K562 (cell line): ENCODE measurements at regions not wholly inside any gene's neighbourhood (a gene's known extent, or its start where the extent isn't known, plus 50 kb on each side); places are given as distances from the start of the nearest gene placed in this dataset.

Source experiments
- CAMTA2 ChIP-seq: fragments of 250-450 bp; sonication (Bioruptor Pico); conservative IDR thresholded peaks from 2 replicates; pipeline ENCODE4 v1.5.1; 2022
- CTCF ChIP-seq, 3 experiments: IDR thresholded peaks in 2 of 3; conservative IDR thresholded peaks in 1 of 3; 2 replicates each; pipeline ENCODE4 v1.5.1; 2011 to 2012; ENCODE audit warnings: low read length in 3 of 3, mild to moderate bottlenecking in 3 of 3, control low read depth in 2 of 3, improper control_type of control experiment in 1 of 3, inconsistent platforms in 1 of 3, low read depth in 1 of 3, mixed read lengths in 1 of 3, moderate library complexity in 1 of 3; ENCODE audit not compliant: insufficient read depth in 2 of 3
- ELF4 ChIP-seq: fragments of 450-650 bp; formaldehyde crosslinking; IDR thresholded peaks from 2 replicates; pipeline ENCODE4 v1.4.0; 2022; ENCODE audit warnings: missing genetic modification characterization
- EZH2 ChIP-seq: IDR thresholded peaks from 2 replicates; pipeline ENCODE4 v1.6.1; 2012; ENCODE audit warnings: low read depth, mild to moderate bottlenecking, inconsistent platforms, low read length, borderline replicate concordance
- MAFK ChIP-seq: IDR thresholded peaks from 2 replicates; pipeline ENCODE4 v1.6.1; 2011; ENCODE audit warnings: low read length, improper control_type of control experiment
- MCM2 ChIP-seq: fragments of 450-650 bp; IDR thresholded peaks from 2 replicates; pipeline ENCODE4 v1.6.1; 2017; ENCODE audit warnings: low read depth, mild to moderate bottlenecking
- PREB ChIP-seq: sonication (generic); formaldehyde crosslinking; IDR thresholded peaks from 2 replicates; pipeline ENCODE4 v1.8.1; 2023; ENCODE audit warnings: mild to moderate bottlenecking, missing genetic modification reagents
- RBM39 ChIP-seq: fragments of 200-400 bp; formaldehyde crosslinking; optimal IDR thresholded peaks from 2 replicates; pipeline ENCODE3; 2018; ENCODE audit warnings: low read depth, low read length
- SP1 ChIP-seq: sonication (generic); formaldehyde crosslinking; IDR thresholded peaks from 2 replicates; pipeline ENCODE4 v1.8.1; 2022; ENCODE audit warnings: mild to moderate bottlenecking, missing genetic modification reagents
- SREBF1 ChIP-seq: fragments of 150-350 bp; IDR thresholded peaks from 2 replicates; pipeline ENCODE4 v1.6.1; 2014; ENCODE audit warnings: antibody characterized with exemption, low read depth, low read length, borderline replicate concordance
- YY1 ChIP-seq, 3 experiments: IDR thresholded peaks; 2 replicates each; pipeline ENCODE4 v1.6.1; 2011; ENCODE audit warnings: low read length in 2 of 3, mild to moderate bottlenecking in 2 of 3, moderate library complexity in 2 of 3, borderline replicate concordance in 1 of 3, control low read depth in 1 of 3, low read depth in 1 of 3; ENCODE audit not compliant: insufficient read depth in 3 of 3, insufficient replicate concordance in 2 of 3, control insufficient read depth in 1 of 3, insufficient read length in 1 of 3; ENCODE audit errors: extremely low read depth in 1 of 3
- ZNF699 ChIP-seq: fragments of 250-450 bp; sonication (Bioruptor Pico); IDR thresholded peaks from 2 replicates; pipeline ENCODE4 v1.8.0; 2021; ENCODE audit warnings: mild to moderate bottlenecking, moderate library complexity; ENCODE audit not compliant: insufficient replicate concordance
- ZNF75A ChIP-seq: fragments of 450-650 bp; formaldehyde crosslinking; IDR thresholded peaks from 2 replicates; pipeline ENCODE4 v1.4.0; 2020; ENCODE audit warnings: mild to moderate bottlenecking

- peak; percentile 64 to 68 (median 65) for TF ChIP-seq CTCF (IDR thresholded peaks at IDR 0.05 in 2 of 3, conservative IDR thresholded peaks at IDR 0.05 in 1 of 3; ENCODE audit: insufficient read depth in 2 of 3, low read depth in 1 of 3, low read length in 3 of 3)
- TF ChIP-seq YY1 (IDR thresholded peaks at IDR 0.05; ENCODE audit: borderline replicate concordance in 1 of 3, control insufficient read depth in 1 of 3, extremely low read depth in 1 of 3, insufficient read depth in 3 of 3, insufficient read length in 1 of 3, insufficient replicate concordance in 2 of 3, low read depth in 1 of 3, low read length in 2 of 3): no peak
- TF ChIP-seq ELF4 (CRISPR knock-in tag): no peak
- no peak for TF ChIP-seq SREBF1
- TF ChIP-seq RBM39: no peak
- no peak for TF ChIP-seq ZNF699 (CRISPR knock-in tag)
- TF ChIP-seq EZH2: no peak
- TF ChIP-seq MCM2: no peak
- TF ChIP-seq ZNF75A (CRISPR knock-in tag): no peak
- TF ChIP-seq SP1 (CRISPR knock-in tag): no peak
- no peak for TF ChIP-seq PREB (CRISPR knock-in tag)
- no peak for TF ChIP-seq MAFK
- TF ChIP-seq CAMTA2 (CRISPR knock-in tag): no peak
Measured at GRCh38 chr2:175309799-175310198, 128.3 kb upstream of the ATP5MC3 start.
